ENCODE measurements at regions not wholly inside any gene's neighbourhood (a gene's known extent, or its start where the extent isn't known, plus 50 kb on each side); places are given as distances from the start of the nearest gene placed in this dataset.

GRCh38 chr12:83691730-83692129, 1005.0 kb downstream of the TMTC2 start:
- Mint-ChIP-seq H3K4me1 (no peaks in the 10 kb centered on the region), H3K27ac (no peak overlapping the region), H3K27me3 (ENCODE audit: low read depth in 3 of 3) (no peaks in the 10 kb centered on the region), H3K9me3 (peaks cover 4 to 17% (median 11%) of the 10 kb centered on the region in 7 donors), H3K36me3 (no peaks in the 10 kb centered on the region), H3K4me3 (no peak overlapping the region)
- Histone ChIP-seq H3K9ac (ENCODE audit: insufficient read depth, low read length, poor library complexity, severe bottlenecking) (no peak overlapping the region), H3K27ac (ENCODE audit: low read depth in 1 of 2, low read length in 2 of 2) (no peak overlapping the region), H3K4me2 (replicated peaks; ENCODE audit: extremely low read depth, low read length, poor library complexity, severe bottlenecking) (no peak overlapping the region), H3K79me2 (ENCODE audit: insufficient read depth, low read length) (no peaks in the 10 kb centered on the region), H2AFZ (ENCODE audit: insufficient read depth, low read depth, low read length, poor library complexity, severe bottlenecking) (no peak overlapping the region), H3K4me1 (ENCODE audit: control insufficient read depth in 1 of 2, insufficient read depth in 2 of 2, low read length in 2 of 2) (no peaks in the 10 kb centered on the region), H3K9me3 (replicated peaks in 1 of 2; ENCODE audit: control insufficient read depth in 1 of 2, insufficient read depth in 1 of 2, low read length in 2 of 2) (peaks cover 10 to 17% of the 10 kb centered on the region in 2 donors), H3K27me3 (ENCODE audit: control insufficient read depth in 2 of 2, insufficient read depth in 2 of 2, low read length in 2 of 2) (no peaks in the 10 kb centered on the region), H3K36me3 (replicated peaks in 1 of 2; ENCODE audit: control insufficient read depth in 1 of 2, insufficient read depth in 2 of 2, low read length in 2 of 2) (no peaks in the 10 kb centered on the region), H3K4me3 (replicated peaks in 1 of 3; ENCODE audit: low read depth in 2 of 3, low read length in 3 of 3) (no peak overlapping the region), H4K20me1 (ENCODE audit: insufficient read depth, low read length) (no peaks in the 10 kb centered on the region)
- no peak for DNase-seq
- TF ChIP-seq CTCF (IDR thresholded peaks at IDR 0.05), result no peak
- intact Hi-C loops (cut with micrococcal nuclease), result no loop called here

GRCh38 chr12:83690465-83690864, 1003.8 kb downstream of the TMTC2 start:
- H3K79me2 ChIP-seq (ENCODE audit: insufficient read depth, low read length), result no peaks in the 10 kb centered on the region
- H4K20me1 ChIP-seq (ENCODE audit: insufficient read depth, low read length), result no peaks in the 10 kb centered on the region
- no peak for TF ChIP-seq CTCF (IDR thresholded peaks at IDR 0.05)
- Mint-ChIP-seq H3K27ac (no peak overlapping the region), H3K36me3 (no peaks in the 10 kb centered on the region), H3K27me3 (ENCODE audit: low read depth in 3 of 3) (no peaks in the 10 kb centered on the region), H3K4me1 (no peaks in the 10 kb centered on the region), H3K4me3 (no peak overlapping the region), H3K9me3 (peaks cover 4 to 14% (median 5%) of the 10 kb centered on the region in 7 donors)
- H2AFZ ChIP-seq (ENCODE audit: insufficient read depth, low read depth, low read length, poor library complexity, severe bottlenecking), result no peak overlapping the region
- intact Hi-C loops (cut with micrococcal nuclease), result no loop called here
- no peak overlapping the region for H3K4me3 ChIP-seq (replicated peaks in 1 of 3; ENCODE audit: low read depth in 2 of 3, low read length in 3 of 3)
- H3K4me2 ChIP-seq (replicated peaks; ENCODE audit: extremely low read depth, low read length, poor library complexity, severe bottlenecking), result no peak overlapping the region
- no peak for DNase-seq
- peaks cover 9 to 10% of the 10 kb centered on the region in 2 donors for H3K9me3 ChIP-seq (replicated peaks in 1 of 2; ENCODE audit: control insufficient read depth in 1 of 2, insufficient read depth in 1 of 2, low read length in 2 of 2)
- no peaks in the 10 kb centered on the region for H3K27me3 ChIP-seq (ENCODE audit: control insufficient read depth in 2 of 2, insufficient read depth in 2 of 2, low read length in 2 of 2)
- no peak overlapping the region for H3K27ac ChIP-seq (ENCODE audit: low read depth in 1 of 2, low read length in 2 of 2)
- H3K9ac ChIP-seq (ENCODE audit: insufficient read depth, low read length, poor library complexity, severe bottlenecking), result no peak overlapping the region
- H3K4me1 ChIP-seq (ENCODE audit: control insufficient read depth in 1 of 2, insufficient read depth in 2 of 2, low read length in 2 of 2), result no peaks in the 10 kb centered on the region
- no CpG with 5 or more reads among the region's 1 CpG for WGBS (ENCODE audit: insufficient coverage)
- H3K36me3 ChIP-seq (replicated peaks in 1 of 2; ENCODE audit: control insufficient read depth in 1 of 2, insufficient read depth in 2 of 2, low read length in 2 of 2), result no peaks in the 10 kb centered on the region

Measured in CD14-positive monocyte (primary cell).